A549 (cell line): ENCODE measurements at regions not wholly inside any gene's neighbourhood (a gene's known extent, or its start where the extent isn't known, plus 50 kb on each side); places are given as distances from the start of the nearest gene placed in this dataset.

Source experiments
- CTCF ChIP-seq: fragments of >200 bp; sonication (Bioruptor Twin); formaldehyde crosslinking; IDR thresholded peaks from 3 replicates; pipeline ENCODE4 v1.5.1; 2016
- HDAC2 ChIP-seq: fragments of 200-600 bp; sonication (generic); IDR thresholded peaks from 2 replicates; pipeline ENCODE4 v1.6.1; 2016
- HMGXB4 ChIP-seq: fragments of 250-450 bp; sonication (Bioruptor Pico); IDR thresholded peaks from 2 replicates; pipeline ENCODE4 v1.5.0; 2021; ENCODE audit warnings: mild to moderate bottlenecking, moderate library complexity, borderline replicate concordance
- KDM5A ChIP-seq: fragments of 200-600 bp; sonication (generic); IDR thresholded peaks from 2 replicates; pipeline ENCODE4 v1.6.1; 2016; ENCODE audit warnings: antibody characterized with exemption, mild to moderate bottlenecking
- MAX ChIP-seq: IDR thresholded peaks from 2 replicates; pipeline ENCODE4 v1.6.1; 2012
- POLR2A ChIP-seq: IDR thresholded peaks from 2 replicates; pipeline ENCODE4 v1.6.1; 2012; ENCODE audit warnings: mild to moderate bottlenecking, low read length
- SMC3 ChIP-seq: fragments of >200 bp; sonication (Bioruptor Twin); formaldehyde crosslinking; IDR thresholded peaks from 3 replicates; pipeline ENCODE4 v1.6.1; 2018; ENCODE audit warnings: inconsistent platforms
- USF2 ChIP-seq: fragments of 450-650 bp; IDR thresholded peaks from 2 replicates; pipeline ENCODE4 v1.6.1; 2014; ENCODE audit warnings: antibody characterized with exemption

- TF ChIP-seq KDM5A (no peak), HMGXB4 (CRISPR knock-in tag) (no peak), CTCF (no peak), MAX (no peak), USF2 (no peak), POLR2A (no peak), SMC3 (no peak), HDAC2 (no peak)
Observed at GRCh38 chr2:34110392-34110791, 511.3 kb upstream of the FAM98A start.
